ENCODE measurements at regions not wholly inside any gene's neighbourhood (a gene's known extent, or its start where the extent isn't known, plus 50 kb on each side); places are given as distances from the start of the nearest gene placed in this dataset.

- TF ChIP-seq SMC3 (IDR thresholded peaks at IDR 0.05; ENCODE audit: borderline replicate concordance, low read length) (no peak), REST (IDR thresholded peaks at IDR 0.05; ENCODE audit: low read depth, low read length) (no peak), YY1 (IDR thresholded peaks at IDR 0.05; ENCODE audit: low read depth, low read length) (no peak), CTCF (IDR thresholded peaks at IDR 0.05 in 2 of 3, conservative IDR thresholded peaks at IDR 0.05 in 1 of 3; ENCODE audit: control insufficient read depth in 2 of 3, extremely low read depth in 1 of 3, insufficient read depth in 1 of 3, low read depth in 3 of 3, low read length in 3 of 3) (no peak), CBX3 (IDR thresholded peaks at IDR 0.05; ENCODE audit: borderline replicate concordance, low read depth) (no peak), ELK1 (IDR thresholded peaks at IDR 0.05; ENCODE audit: low read depth, low read length) (no peak), EGR1 (IDR thresholded peaks at IDR 0.05; ENCODE audit: borderline replicate concordance in 1 of 2, low read depth in 2 of 2, low read length in 2 of 2) (no peak), ZNF274 (IDR thresholded peaks at IDR 0.05; ENCODE audit: insufficient read depth, insufficient read length) (no peak), BHLHE40 (IDR thresholded peaks at IDR 0.05; ENCODE audit: borderline replicate concordance in 1 of 2, low read depth in 2 of 2, low read length in 1 of 2) (no peak), SMAD1 (IDR thresholded peaks at IDR 0.05; ENCODE audit: low read depth, partially characterized antibody) (no peak), ATF2 (IDR thresholded peaks at IDR 0.05; ENCODE audit: low read length) (no peak), HDAC6 (IDR thresholded peaks at IDR 0.05; ENCODE audit: unreplicated experiment) (no peak)
These were observed 139.2 kb downstream of the TEX36 start for GRCh38 chr10:125543796-125544195.
